ENCODE measurements at regions not wholly inside any gene's neighbourhood (a gene's known extent, or its start where the extent isn't known, plus 50 kb on each side); places are given as distances from the start of the nearest gene placed in this dataset.

- no peak for TF ChIP-seq CTCF (IDR thresholded peaks at IDR 0.05)
- no peak for TF ChIP-seq REST (IDR thresholded peaks at IDR 0.05)
- TF ChIP-seq CHD2 (IDR thresholded peaks at IDR 0.05; ENCODE audit: low read length, partially characterized antibody), result no peak
- TF ChIP-seq SREBF2 (IDR thresholded peaks at IDR 0.05), result no peak
- no peak for TF ChIP-seq NR3C1 (IDR thresholded peaks at IDR 0.05)
- TF ChIP-seq RFX5 (IDR thresholded peaks at IDR 0.05), result no peak
- no peak for TF ChIP-seq POLR2AphosphoS2 (conservative IDR thresholded peaks at IDR 0.05; ENCODE audit: low read length)
- no peak for TF ChIP-seq POLR2A (IDR thresholded peaks at IDR 0.05; ENCODE audit: low read length)
- no peak for TF ChIP-seq PBX3 (IDR thresholded peaks at IDR 0.05)
Observed at GRCh38 chr22:34738661-34739400, 327.1 kb upstream of the ISX start.
